ENCODE measurements at regions not wholly inside any gene's neighbourhood (a gene's known extent, or its start where the extent isn't known, plus 50 kb on each side); places are given as distances from the start of the nearest gene placed in this dataset.

- no peak for TF ChIP-seq CTCF (IDR thresholded peaks at IDR 0.05; ENCODE audit: low read depth, low read length)
- no peak for TF ChIP-seq EZH2phosphoT487 (IDR thresholded peaks at IDR 0.05; ENCODE audit: low read depth)
Measured at GRCh38 chr3:25906132-25906906, 116.4 kb downstream of the OXSM start.

Data from OCI-LY3 (cell line).